ENCODE measurements at regions not wholly inside any gene's neighbourhood (a gene's known extent, or its start where the extent isn't known, plus 50 kb on each side); places are given as distances from the start of the nearest gene placed in this dataset.

- TF ChIP-seq CTCF (IDR thresholded peaks at IDR 0.05) = no peak
- no peak for TF ChIP-seq POLR2A (IDR thresholded peaks at IDR 0.05)
Measured at GRCh38 chr2:66236067-66236685, 198.7 kb upstream of the MEIS1 start.

Measured in Peyer's patch (tissue), 4 donors.